Endodermal cell (in vitro differentiated cells): ENCODE measurements at regions not wholly inside any gene's neighbourhood (a gene's known extent, or its start where the extent isn't known, plus 50 kb on each side); places are given as distances from the start of the nearest gene placed in this dataset.

Experiments
- DNase-seq: peaks from one replicate; pipeline ENCODE4 v3.0.0-alpha.2; 2017
- H3K27ac ChIP-seq: 2 replicates; pipeline ENCODE4 v1.5.1; 2013; ENCODE audit warnings: mild to moderate bottlenecking, low read depth, low read length, moderate library complexity
- H3K27me3 ChIP-seq: 2 replicates; pipeline ENCODE4 v1.6.1; 2013; ENCODE audit warnings: mild to moderate bottlenecking, low read length, moderate library complexity; ENCODE audit not compliant: insufficient read depth, control insufficient read depth, poor library complexity, severe bottlenecking
- H3K36me3 ChIP-seq: 2 replicates; pipeline ENCODE4 v1.7.0; 2013; ENCODE audit warnings: mild to moderate bottlenecking, low read length, moderate library complexity; ENCODE audit not compliant: control insufficient read depth, insufficient read depth
- H3K4me1 ChIP-seq: one replicate; pipeline ENCODE4 v1.7.0; 2013; ENCODE audit warnings: low read length; ENCODE audit not compliant: control insufficient read depth, insufficient read depth
- H3K4me3 ChIP-seq: 2 replicates; pipeline ENCODE4 v1.5.1; 2013; ENCODE audit warnings: mild to moderate bottlenecking, low read length, moderate library complexity
- H3K9ac ChIP-seq: 2 replicates; pipeline ENCODE4 v1.6.1; 2013; ENCODE audit warnings: mild to moderate bottlenecking, low read length, moderate library complexity; ENCODE audit not compliant: poor library complexity, severe bottlenecking; ENCODE audit errors: extremely low read depth
- H3K9me3 ChIP-seq: 2 replicates; pipeline ENCODE4 v1.6.1; 2013; ENCODE audit warnings: mild to moderate bottlenecking, low read length, moderate library complexity; ENCODE audit not compliant: control insufficient read depth
- H3K27ac Mint-ChIP-seq: 2 replicates; pipeline ENCODE4 v1.8.0; 2020; ENCODE audit warnings: mixed read lengths
- H3K27me3 Mint-ChIP-seq: 2 replicates; pipeline ENCODE4 v1.8.0; 2021; ENCODE audit warnings: mild to moderate bottlenecking, mixed read lengths; ENCODE audit not compliant: insufficient read depth
- H3K36me3 Mint-ChIP-seq: 2 replicates; pipeline ENCODE4 v1.8.0; 2020; ENCODE audit warnings: low read depth, mixed read lengths
- H3K4me1 Mint-ChIP-seq: 2 replicates; pipeline ENCODE4 v1.8.0; 2020; ENCODE audit warnings: mixed read lengths
- H3K4me3 Mint-ChIP-seq: 2 replicates; pipeline ENCODE4 v1.8.0; 2020; ENCODE audit warnings: mild to moderate bottlenecking, moderate library complexity, mixed read lengths
- H3K9me3 Mint-ChIP-seq: 2 replicates; pipeline ENCODE4 v1.8.0; 2020; ENCODE audit warnings: mild to moderate bottlenecking, mixed read lengths
- WGBS, 2 experiments: methylation state at CpG; one replicate each; pipeline versions ENCODE4 v1.1.5 to v1.1.7; 2013; ENCODE audit warnings: missing lambda C conversion rate in 2 of 2, mixed read lengths in 1 of 2; ENCODE audit not compliant: insufficient coverage in 1 of 2, insufficient read length in 1 of 2; 5-methylcytosine and 5-hydroxymethylcytosine counted together
- TF ChIP-seq, protein P1 (sequence below): fragments of 200-600 bp; sonication (generic); conservative IDR thresholded peaks from 2 replicates; pipeline ENCODE4 v1.5.0; 2021; ENCODE audit warnings: antibody characterized with exemption, mild to moderate bottlenecking

DNA sequence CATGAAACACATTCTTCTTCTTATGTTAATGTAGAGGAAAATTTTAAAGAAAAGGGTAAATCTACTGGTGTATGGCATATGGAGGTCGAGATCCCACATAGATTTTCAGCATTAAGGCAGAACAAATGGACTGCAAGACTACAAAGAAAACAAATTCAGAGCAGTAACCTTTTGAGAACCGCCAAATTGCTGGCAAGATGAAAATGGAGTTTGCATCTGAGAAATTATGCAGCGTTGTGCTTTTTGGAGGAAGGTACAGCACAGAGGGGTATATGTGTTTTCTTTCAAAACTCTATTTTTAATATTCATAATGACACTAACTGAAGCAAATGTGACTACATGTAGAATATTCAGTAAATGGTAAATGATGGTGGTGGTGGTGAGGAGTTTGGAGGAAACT lies 59.0 kb upstream of the PARD3B start:
- Histone ChIP-seq H3K27me3 (no peaks in the 10 kb centered on the region), H3K27ac (no peak overlapping the region), H3K4me3 (no peak overlapping the region), H3K9ac (no peak overlapping the region), H3K36me3 (no peaks in the 10 kb centered on the region), H3K9me3 (no peaks in the 10 kb centered on the region), H3K4me1 (no peaks in the 10 kb centered on the region)
- Mint-ChIP-seq H3K27ac (no peak overlapping the region), H3K27me3 (no peaks in the 10 kb centered on the region), H3K36me3 (no peaks in the 10 kb centered on the region), H3K4me3 (no peak overlapping the region), H3K9me3 (no peaks in the 10 kb centered on the region), H3K4me1 (no peaks in the 10 kb centered on the region)
- DNase-seq: no peak
- 90% methylated on average over 2 to 3 of the region's 3 CpGs for WGBS, 2 experiments
- TF ChIP-seq, protein P1, sequence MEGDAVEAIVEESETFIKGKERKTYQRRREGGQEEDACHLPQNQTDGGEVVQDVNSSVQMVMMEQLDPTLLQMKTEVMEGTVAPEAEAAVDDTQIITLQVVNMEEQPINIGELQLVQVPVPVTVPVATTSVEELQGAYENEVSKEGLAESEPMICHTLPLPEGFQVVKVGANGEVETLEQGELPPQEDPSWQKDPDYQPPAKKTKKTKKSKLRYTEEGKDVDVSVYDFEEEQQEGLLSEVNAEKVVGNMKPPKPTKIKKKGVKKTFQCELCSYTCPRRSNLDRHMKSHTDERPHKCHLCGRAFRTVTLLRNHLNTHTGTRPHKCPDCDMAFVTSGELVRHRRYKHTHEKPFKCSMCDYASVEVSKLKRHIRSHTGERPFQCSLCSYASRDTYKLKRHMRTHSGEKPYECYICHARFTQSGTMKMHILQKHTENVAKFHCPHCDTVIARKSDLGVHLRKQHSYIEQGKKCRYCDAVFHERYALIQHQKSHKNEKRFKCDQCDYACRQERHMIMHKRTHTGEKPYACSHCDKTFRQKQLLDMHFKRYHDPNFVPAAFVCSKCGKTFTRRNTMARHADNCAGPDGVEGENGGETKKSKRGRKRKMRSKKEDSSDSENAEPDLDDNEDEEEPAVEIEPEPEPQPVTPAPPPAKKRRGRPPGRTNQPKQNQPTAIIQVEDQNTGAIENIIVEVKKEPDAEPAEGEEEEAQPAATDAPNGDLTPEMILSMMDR: no peak

DNA sequence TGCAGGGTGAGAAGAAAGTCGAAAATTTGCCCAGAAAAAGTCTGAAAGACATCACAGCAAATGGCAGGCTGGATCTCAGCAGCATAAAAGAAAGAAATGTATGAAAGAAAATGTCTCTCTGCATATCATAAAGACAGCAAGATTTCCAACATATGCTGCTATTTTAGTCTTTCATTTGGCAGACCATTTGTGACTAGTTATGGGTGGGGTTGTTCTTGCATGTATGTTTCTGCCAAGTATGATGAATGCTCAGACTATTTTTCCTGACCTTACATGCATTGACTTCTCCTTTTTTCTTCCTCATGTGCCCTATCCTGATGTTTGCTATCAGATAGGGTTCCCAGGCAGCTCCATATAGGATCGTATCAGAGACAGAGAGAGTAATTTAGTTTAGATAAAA lies 58.5 kb upstream of the PARD3B start:
- Mint-ChIP-seq H3K27ac (no peak overlapping the region), H3K27me3 (no peaks in the 10 kb centered on the region), H3K4me1 (no peaks in the 10 kb centered on the region), H3K36me3 (no peaks in the 10 kb centered on the region), H3K9me3 (no peaks in the 10 kb centered on the region), H3K4me3 (no peak overlapping the region)
- Histone ChIP-seq H3K27me3 (no peaks in the 10 kb centered on the region), H3K9ac (no peak overlapping the region), H3K36me3 (no peaks in the 10 kb centered on the region), H3K4me3 (no peak overlapping the region), H3K4me1 (no peaks in the 10 kb centered on the region), H3K27ac (no peak overlapping the region), H3K9me3 (no peaks in the 10 kb centered on the region)
- TF ChIP-seq, protein P1: no peak
- WGBS, 2 experiments: 86 to 100% methylated on average over 1 to 2 of the region's 2 CpGs
- no peak for DNase-seq

DNA sequence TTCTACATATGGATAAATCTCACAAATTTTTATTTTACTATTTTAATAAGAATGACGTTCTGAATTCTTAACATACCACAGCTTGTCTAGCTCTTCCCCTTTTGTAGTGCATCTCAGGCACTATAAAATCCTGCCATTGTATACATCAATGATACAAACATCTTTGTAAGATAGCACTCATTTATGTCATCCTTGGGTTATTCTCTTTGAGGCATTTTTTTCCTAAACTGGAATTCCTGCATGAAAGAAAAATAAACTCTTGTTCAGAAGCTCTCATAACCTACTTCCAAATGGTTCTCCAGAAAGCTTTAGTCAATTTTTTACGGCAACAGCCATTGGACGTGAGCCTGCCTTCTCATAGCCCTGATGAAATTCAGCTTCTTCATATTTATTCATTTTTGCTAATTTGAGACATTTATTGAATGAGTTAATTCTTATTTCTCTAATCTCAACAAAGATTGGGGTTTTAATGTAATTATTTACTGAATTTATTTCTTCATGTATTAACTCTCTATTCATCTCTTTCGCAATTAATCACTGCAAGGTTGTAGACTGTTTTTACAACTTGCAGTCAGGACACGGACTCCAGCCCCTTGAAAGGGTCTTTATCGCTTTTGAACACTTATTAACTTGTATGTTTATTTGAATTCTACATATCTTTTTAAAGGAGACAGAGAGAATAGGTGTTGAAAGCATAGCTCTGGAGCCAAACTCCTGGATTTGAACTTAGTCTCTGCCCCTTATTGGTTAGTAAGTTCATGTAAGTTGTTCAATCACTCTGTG lies 57.6 kb upstream of the PARD3B start:
- TF ChIP-seq, protein P1: no peak
- Mint-ChIP-seq H3K27me3 (no peaks in the 10 kb centered on the region), H3K4me3 (no peak overlapping the region), H3K9me3 (no peaks in the 10 kb centered on the region), H3K4me1 (no peaks in the 10 kb centered on the region), H3K27ac (no peak overlapping the region), H3K36me3 (no peaks in the 10 kb centered on the region)
- no peaks in the 10 kb centered on the region for H3K9me3 ChIP-seq
- no peaks in the 10 kb centered on the region for H3K36me3 ChIP-seq
- H3K4me1 ChIP-seq: no peaks in the 10 kb centered on the region
- no peak overlapping the region for H3K27ac ChIP-seq
- H3K27me3 ChIP-seq: no peaks in the 10 kb centered on the region
- no peak overlapping the region for H3K4me3 ChIP-seq
- no peak overlapping the region for H3K9ac ChIP-seq
- 86 to 91% methylated on average over 1 to 6 of the region's 6 CpGs for WGBS, 2 experiments
- no peak for DNase-seq
